Uterus (tissue), 3 donors: ENCODE measurements at regions not wholly inside any gene's neighbourhood (a gene's known extent, or its start where the extent isn't known, plus 50 kb on each side); places are given as distances from the start of the nearest gene placed in this dataset.

Experiments
- DNase-seq, 2 donors: peaks; one replicate each; pipeline ENCODE4 v3.0.0-alpha.2; 2019 to 2020
- H3K27ac ChIP-seq, 2 donors: fragments of 200-600 bp; sonication (generic); 1 replicate in 1 of 2; 2 replicates in 1 of 2; pipeline ENCODE4 v1.5.1; 2016 to 2018
- H3K27me3 ChIP-seq, 2 donors: fragments of 200-600 bp; sonication (generic); one replicate each; pipeline ENCODE4 v1.5.1; 2018 to 2019; ENCODE audit warnings: control low read depth in 1 of 2
- H3K36me3 ChIP-seq, 2 donors: fragments of 200-600 bp; sonication (generic); one replicate each; pipeline ENCODE4 v1.5.1; 2019; ENCODE audit warnings: control low read depth in 1 of 2
- H3K4me1 ChIP-seq, 2 donors: fragments of 200-600 bp; sonication (generic); one replicate each; pipeline ENCODE4 v1.5.1; 2018 to 2019; ENCODE audit warnings: control low read depth in 1 of 2
- H3K4me3 ChIP-seq, 2 donors: fragments of 200-600 bp; sonication (generic); 1 replicate in 1 of 2; 2 replicates in 1 of 2; pipeline ENCODE4 v1.5.1; 2018 to 2019; ENCODE audit warnings: mild to moderate bottlenecking in 1 of 2
- H3K9me3 ChIP-seq, 2 donors: fragments of 200-600 bp; sonication (generic); one replicate each; pipeline ENCODE4 v1.5.1; 2019; ENCODE audit warnings: control low read depth in 1 of 2
- POLR2A ChIP-seq, 2 donors: fragments of 450-650 bp; IDR thresholded peaks; one replicate each; pipeline ENCODE4 v1.6.1; 2016; ENCODE audit warnings: antibody characterized with exemption in 2 of 2, mild to moderate bottlenecking in 1 of 2, moderate library complexity in 1 of 2
- intact Hi-C: fragments of 100-400 bp; cut with DNase I; formaldehyde crosslinking; loops from one replicate; pipeline ENCODE4 v1.15.1; 2023; ENCODE audit warnings: low total_unique reads
- TF ChIP-seq, protein P1 (sequence below), 4 experiments: fragments of 200-600 bp in 2 of 4; fragments of 450-650 bp in 2 of 4; sonication (generic) in 2 of 4; IDR thresholded peaks; one replicate each; pipeline ENCODE4 v1.5.1; 2016 to 2019; ENCODE audit warnings: antibody characterized with exemption in 4 of 4, mild to moderate bottlenecking in 2 of 4, moderate library complexity in 1 of 4
- donor health status: DM: yes; HTN: yes; CAD: no.

DNA sequence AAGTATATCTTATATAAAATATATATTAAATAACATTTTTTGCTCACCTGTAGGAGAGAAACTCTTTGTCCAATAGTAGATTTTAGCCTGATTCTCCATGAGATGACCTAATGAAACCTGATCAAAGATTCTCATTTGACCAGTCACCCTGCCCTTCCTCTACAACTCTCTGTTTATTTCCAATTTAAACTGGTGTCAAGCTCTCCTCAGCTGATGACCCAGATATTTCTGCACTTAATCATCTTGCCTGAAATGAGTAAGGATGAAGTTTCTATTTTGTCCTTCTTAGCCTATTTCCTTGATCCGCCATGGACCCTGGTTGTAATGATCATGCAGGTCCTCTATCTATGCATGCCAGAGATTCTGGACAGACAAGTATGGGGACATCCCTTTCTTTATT lies 179.3 kb upstream of the FGF10 start:
- DNase-seq = no peak
- no peak overlapping the region for H3K27ac ChIP-seq
- TF ChIP-seq, protein P1, sequence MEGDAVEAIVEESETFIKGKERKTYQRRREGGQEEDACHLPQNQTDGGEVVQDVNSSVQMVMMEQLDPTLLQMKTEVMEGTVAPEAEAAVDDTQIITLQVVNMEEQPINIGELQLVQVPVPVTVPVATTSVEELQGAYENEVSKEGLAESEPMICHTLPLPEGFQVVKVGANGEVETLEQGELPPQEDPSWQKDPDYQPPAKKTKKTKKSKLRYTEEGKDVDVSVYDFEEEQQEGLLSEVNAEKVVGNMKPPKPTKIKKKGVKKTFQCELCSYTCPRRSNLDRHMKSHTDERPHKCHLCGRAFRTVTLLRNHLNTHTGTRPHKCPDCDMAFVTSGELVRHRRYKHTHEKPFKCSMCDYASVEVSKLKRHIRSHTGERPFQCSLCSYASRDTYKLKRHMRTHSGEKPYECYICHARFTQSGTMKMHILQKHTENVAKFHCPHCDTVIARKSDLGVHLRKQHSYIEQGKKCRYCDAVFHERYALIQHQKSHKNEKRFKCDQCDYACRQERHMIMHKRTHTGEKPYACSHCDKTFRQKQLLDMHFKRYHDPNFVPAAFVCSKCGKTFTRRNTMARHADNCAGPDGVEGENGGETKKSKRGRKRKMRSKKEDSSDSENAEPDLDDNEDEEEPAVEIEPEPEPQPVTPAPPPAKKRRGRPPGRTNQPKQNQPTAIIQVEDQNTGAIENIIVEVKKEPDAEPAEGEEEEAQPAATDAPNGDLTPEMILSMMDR (IDR thresholded peaks at IDR 0.05) = no peak
- TF ChIP-seq POLR2A (IDR thresholded peaks at IDR 0.05) = no peak
- no peaks in the 10 kb centered on the region for H3K9me3 ChIP-seq
- no peaks in the 10 kb centered on the region for H3K4me1 ChIP-seq
- no peaks in the 10 kb centered on the region for H3K36me3 ChIP-seq
- H3K27me3 ChIP-seq = no peaks in the 10 kb centered on the region
- no peak overlapping the region for H3K4me3 ChIP-seq
- intact Hi-C loops = no loop called here

DNA sequence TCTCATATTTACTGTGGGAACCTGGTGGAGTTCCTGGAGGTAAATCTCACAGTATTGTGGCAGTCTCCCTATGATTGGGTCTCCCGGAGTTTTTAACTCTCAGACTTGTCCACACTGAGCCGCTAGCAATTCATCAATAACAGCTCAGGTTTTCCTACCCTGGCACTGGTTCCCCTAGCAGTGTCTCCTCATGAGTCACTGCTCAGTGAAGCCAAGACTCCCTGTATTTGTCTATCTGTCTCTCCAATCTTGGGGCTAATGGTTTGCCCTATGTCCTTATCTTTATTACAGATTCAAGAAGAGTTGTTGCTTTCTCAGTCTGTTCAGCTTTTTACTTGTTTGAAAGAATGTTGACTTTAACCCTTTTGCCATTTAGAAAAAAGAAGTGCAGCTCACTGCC lies 176.7 kb upstream of the FGF10 start:
- Histone ChIP-seq H3K27me3 (no peaks in the 10 kb centered on the region), H3K36me3 (no peaks in the 10 kb centered on the region), H3K4me1 (no peaks in the 10 kb centered on the region), H3K4me3 (no peak overlapping the region), H3K9me3 (no peaks in the 10 kb centered on the region), H3K27ac (no peak overlapping the region)
- intact Hi-C loops = no loop called here
- TF ChIP-seq POLR2A (IDR thresholded peaks at IDR 0.05) = no peak
- TF ChIP-seq, protein P1 (IDR thresholded peaks at IDR 0.05) = no peak
- no peak for DNase-seq

DNA sequence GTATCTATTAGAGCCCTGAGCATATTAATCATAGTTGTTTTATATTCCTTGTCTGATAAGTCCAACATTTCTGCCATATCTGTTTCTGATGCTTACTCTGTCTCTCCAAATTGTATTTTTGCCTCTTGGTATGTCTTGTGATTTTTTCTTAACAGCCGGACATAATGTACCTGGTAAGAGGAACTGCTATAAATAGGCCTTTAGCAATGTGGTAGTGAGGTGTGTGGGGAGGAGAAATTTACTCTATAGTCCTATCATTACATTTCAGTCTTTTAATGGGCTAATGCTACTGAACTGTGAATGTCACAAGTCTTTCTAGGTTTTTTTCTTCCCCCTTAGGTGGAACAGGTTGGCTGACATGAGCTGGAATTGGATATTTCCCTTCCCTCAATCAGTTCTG lies 176.1 kb upstream of the FGF10 start:
- intact Hi-C loops = no loop called here
- H3K36me3 ChIP-seq = no peaks in the 10 kb centered on the region
- H3K27me3 ChIP-seq = no peaks in the 10 kb centered on the region
- no peak overlapping the region for H3K4me3 ChIP-seq
- TF ChIP-seq, protein P1 (IDR thresholded peaks at IDR 0.05) = no peak
- no peak for TF ChIP-seq POLR2A (IDR thresholded peaks at IDR 0.05)
- H3K4me1 ChIP-seq = no peaks in the 10 kb centered on the region
- no peak overlapping the region for H3K27ac ChIP-seq
- no peak for DNase-seq
- no peaks in the 10 kb centered on the region for H3K9me3 ChIP-seq

DNA sequence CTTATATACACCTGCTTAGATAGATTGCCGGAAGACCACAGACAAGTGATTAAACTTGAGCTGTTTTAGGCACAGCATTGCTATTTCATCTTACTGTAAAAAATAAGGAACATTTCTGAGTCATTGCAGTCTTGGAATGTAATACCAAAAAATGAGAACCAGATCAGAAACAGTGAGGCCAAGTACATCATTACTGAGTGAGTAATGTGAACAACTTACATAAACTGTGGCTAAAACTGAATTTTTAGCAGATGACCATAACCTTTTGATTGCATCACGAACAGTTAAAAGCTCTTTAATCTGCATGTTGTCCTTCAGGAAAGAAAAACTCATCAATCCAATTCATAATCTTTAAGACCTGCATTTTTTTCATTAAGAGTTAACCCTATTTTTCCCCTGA lies 157.1 kb upstream of the FGF10 start:
- TF ChIP-seq POLR2A (IDR thresholded peaks at IDR 0.05) = no peak
- TF ChIP-seq, protein P1 (IDR thresholded peaks at IDR 0.05) = no peak
- intact Hi-C loops = no loop called here
- DNase-seq = no peak
- Histone ChIP-seq H3K4me1 (no peaks in the 10 kb centered on the region), H3K4me3 (no peak overlapping the region), H3K9me3 (no peaks in the 10 kb centered on the region), H3K27me3 (no peaks in the 10 kb centered on the region), H3K27ac (no peak overlapping the region), H3K36me3 (no peaks in the 10 kb centered on the region)

DNA sequence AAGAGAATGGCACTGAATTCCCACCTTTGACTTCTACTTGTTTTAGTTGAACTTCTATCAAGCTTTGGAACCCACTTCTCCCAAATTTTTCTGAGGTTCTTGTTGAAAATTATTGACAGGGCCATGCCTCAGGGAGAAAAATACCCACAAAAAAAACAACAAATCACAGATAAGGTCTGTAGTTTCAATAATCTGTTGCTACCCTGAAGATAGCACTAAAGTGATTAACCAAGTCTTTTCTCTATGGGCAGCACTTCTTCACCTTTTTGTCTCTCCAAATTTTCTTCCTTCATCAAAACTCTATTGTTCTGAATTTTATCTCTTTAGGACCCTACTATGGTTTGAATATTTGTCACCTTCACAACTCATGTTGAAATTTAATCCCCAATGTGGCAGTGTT lies 154.3 kb upstream of the FGF10 start:
- Histone ChIP-seq H3K36me3 (no peaks in the 10 kb centered on the region), H3K4me3 (no peak overlapping the region), H3K9me3 (no peaks in the 10 kb centered on the region), H3K27me3 (no peaks in the 10 kb centered on the region), H3K27ac (no peak overlapping the region), H3K4me1 (no peaks in the 10 kb centered on the region)
- intact Hi-C loops = no loop called here
- DNase-seq = no peak
- no peak for TF ChIP-seq POLR2A (IDR thresholded peaks at IDR 0.05)
- TF ChIP-seq, protein P1 (IDR thresholded peaks at IDR 0.05) = no peak
